ENCODE measurements at regions not wholly inside any gene's neighbourhood (a gene's known extent, or its start where the extent isn't known, plus 50 kb on each side); places are given as distances from the start of the nearest gene placed in this dataset.

GRCh38 chr7:114755856-114756255 lies 166.0 kb upstream of the MDFIC start:
- no peak for DNase-seq (ENCODE audit: low read depth in 3 of 3)

- no peak for DNase-seq (ENCODE audit: low read depth in 3 of 3)
These were observed 163.2 kb upstream of the MDFIC start for GRCh38 chr7:114758661-114759227.

- DNase-seq (ENCODE audit: low read depth in 3 of 3), result no peak
These were observed 162.4 kb upstream of the MDFIC start for GRCh38 chr7:114759347-114760062.

GRCh38 chr7:114760477-114760876 lies 161.4 kb upstream of the MDFIC start:
- no peak for DNase-seq (ENCODE audit: low read depth in 3 of 3)

- no peak for DNase-seq (ENCODE audit: low read depth in 3 of 3)
These were observed 159.9 kb upstream of the MDFIC start for GRCh38 chr7:114761973-114762372.

DNA sequence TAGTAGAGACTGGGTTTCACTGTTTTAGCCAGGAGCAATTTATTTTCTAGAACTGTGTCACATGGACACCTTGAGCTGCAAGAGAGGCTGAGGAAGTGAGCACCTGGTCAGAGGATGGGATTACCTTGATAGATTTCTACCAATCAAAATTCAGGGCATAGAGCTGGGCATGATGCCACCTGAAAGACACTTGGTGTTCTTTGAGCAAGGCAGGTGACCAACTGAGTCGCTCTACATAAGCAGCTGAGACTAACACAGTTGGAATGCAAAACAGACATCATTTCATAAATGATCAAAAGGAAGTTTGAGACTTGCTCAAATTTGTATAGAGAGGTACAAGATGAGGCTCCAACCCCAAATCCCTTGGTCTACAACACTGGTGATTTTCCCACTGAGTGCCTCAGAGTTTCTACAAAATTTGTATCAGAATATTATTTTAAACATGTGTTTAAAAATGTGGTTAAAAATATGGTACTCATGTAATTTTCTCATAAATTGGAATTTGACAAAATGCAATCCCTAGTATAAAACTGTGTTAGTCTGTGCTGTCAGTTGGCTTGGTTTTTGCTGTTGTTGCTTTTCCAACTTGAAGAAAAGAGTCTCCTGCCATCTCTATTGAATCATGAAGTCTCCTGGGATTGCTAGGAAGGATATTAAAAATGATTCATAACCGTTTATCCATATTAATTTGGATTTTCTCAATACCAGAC lies 156.4 kb upstream of the MDFIC start:
- DNase-seq (ENCODE audit: low read depth in 3 of 3), result no peak

DNA sequence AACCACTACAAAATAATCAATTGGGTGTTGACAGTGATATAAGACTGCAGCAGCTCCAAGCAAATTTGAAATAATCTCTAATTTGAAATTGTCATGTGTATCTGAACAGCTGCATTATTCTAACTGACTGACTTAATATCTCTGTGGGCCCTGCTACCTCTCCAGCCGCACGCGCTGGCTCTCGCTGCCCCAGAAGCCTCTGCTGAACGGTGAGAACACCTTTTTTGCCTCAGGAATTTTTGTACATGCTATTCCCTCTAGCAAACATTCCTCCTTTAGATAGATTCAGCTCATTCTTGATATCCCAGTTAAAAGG lies 155.9 kb upstream of the MDFIC start:
- no peak for DNase-seq (ENCODE audit: low read depth in 3 of 3)

GRCh38 chr7:114777288-114777687 lies 144.6 kb upstream of the MDFIC start:
- no peak for DNase-seq (ENCODE audit: low read depth in 3 of 3)

DNA sequence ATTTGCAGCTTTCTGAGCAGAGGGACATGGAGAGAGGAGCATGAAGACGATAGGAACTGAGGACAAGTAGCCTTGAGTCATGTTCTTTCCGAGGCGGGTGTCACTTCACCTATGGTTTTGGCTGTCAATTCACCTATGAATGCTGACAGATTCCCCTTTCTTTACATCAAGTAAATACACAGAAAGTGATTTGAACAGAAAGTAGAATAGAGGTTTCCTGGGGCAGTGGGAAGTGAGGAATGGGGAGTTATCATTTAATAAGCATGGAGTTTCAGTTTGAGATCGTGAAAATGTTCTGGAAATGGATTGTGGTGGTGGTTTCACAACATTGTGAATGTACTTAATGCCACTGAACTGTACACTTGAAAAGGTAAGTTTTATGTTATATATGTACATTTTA lies 138.4 kb upstream of the MDFIC start:
- no peak for DNase-seq (ENCODE audit: low read depth in 3 of 3)

GRCh38 chr7:114784177-114784576 lies 137.7 kb upstream of the MDFIC start:
- no peak for DNase-seq (ENCODE audit: low read depth in 3 of 3)

DNA sequence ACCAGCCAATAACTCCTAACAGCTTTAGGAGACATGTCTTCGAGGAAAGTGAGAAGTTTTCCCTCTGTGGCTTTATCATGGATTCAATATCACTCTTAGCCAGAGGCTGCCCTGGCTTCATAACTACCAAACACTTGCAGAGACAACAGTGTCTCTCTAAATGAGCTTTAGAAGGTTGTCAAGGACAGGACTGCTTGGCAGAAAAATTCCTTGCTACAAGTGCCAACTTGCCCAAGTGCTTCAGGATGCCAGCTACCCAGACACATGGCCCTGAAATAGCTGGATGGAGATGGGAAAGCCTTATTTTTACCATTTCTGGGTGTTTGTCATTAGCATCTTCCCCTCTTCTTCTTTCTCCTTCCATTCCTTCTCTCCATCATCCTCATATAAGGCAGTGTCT lies 137.1 kb upstream of the MDFIC start:
- no peak for DNase-seq (ENCODE audit: low read depth in 3 of 3)

DNA sequence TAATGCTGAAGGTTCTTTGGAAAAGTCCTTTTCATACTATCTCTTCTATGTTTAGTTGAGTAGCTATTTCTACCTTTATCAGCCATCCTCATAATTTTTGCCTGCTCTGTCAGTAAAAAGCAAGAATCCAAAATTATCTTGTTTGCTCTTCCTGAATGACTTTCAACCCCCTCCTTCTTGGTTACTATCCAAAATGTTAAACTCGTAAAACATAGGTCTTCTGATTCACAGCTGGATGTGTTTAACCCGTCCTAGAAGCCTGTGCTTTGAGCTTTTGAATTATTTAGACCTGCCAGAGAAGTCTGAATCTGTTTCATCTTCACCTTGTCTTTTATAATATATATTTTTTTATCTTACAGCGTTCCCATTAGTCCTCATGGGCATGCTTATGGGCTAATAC lies 136.4 kb upstream of the MDFIC start:
- no peak for DNase-seq (ENCODE audit: low read depth in 3 of 3)

DNA sequence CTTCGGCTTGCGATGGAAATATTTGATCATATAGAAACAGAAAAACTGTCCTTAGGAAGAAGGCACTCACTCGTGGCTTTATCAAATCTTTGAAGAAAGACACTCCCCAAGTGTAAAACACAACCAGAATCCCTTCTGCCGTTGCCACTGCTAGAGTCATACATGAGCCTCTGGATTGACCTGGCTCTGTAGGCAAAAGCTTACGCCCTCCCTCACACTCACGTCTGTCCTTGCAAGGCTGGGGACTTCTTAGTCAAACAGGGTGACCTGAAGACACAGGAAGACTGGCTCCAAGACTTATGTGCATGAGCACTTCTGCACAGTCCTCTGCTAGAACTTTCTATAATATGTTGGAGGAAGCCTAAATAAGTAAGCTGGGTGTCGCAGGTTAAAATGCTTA lies 135.4 kb upstream of the MDFIC start:
- DNase-seq (ENCODE audit: low read depth in 3 of 3), result no peak

- DNase-seq (ENCODE audit: low read depth in 3 of 3), result no peak
These were observed 134.3 kb upstream of the MDFIC start for GRCh38 chr7:114787556-114787955.

DNA sequence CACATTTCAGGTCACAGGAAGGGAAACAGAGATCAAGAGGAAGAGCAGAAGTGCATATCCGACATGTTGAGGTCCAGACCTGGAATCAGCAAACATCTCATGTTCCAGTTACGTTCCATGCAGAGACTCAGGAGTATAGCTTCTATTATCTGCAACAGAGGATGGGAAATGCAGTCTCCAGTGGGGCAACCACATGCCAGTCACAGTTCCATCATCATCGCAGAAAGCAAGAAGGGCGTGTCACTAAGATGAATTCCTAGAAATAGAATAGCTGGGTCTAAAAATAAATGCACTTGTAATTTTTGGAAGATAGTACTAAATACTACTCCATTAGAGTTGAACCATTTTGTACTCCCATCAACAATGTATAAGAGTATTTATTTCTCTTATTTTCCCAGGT lies 133.2 kb upstream of the MDFIC start:
- no peak for DNase-seq (ENCODE audit: low read depth in 3 of 3)

GRCh38 chr7:114789161-114789560 lies 132.7 kb upstream of the MDFIC start:
- no peak for DNase-seq (ENCODE audit: low read depth in 3 of 3)

GRCh38 chr7:114789871-114790311 lies 132.0 kb upstream of the MDFIC start:
- DNase-seq (ENCODE audit: low read depth in 3 of 3), result no peak

DNA sequence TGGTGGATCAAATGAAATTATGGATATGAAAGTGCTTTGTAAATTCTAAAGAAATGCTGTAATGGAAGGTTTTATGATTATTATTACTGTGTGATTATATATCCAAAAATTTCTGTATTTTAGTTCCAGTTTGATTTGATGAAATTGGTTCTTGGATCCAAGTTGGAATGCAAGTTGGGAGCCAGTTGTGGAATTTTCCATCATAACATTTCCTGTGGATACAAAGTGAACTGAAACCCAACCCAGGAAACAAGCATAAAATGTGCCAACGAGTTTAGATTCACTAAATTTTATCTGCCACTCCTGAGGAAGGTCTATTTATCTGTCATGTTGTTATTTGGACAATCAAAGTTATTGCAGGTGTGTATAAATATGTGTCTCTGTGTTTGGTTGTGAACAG lies 131.4 kb upstream of the MDFIC start:
- no peak for DNase-seq (ENCODE audit: low read depth in 3 of 3)

- DNase-seq (ENCODE audit: low read depth in 3 of 3), result no peak
These were observed 130.1 kb upstream of the MDFIC start for GRCh38 chr7:114791771-114792170.

DNA sequence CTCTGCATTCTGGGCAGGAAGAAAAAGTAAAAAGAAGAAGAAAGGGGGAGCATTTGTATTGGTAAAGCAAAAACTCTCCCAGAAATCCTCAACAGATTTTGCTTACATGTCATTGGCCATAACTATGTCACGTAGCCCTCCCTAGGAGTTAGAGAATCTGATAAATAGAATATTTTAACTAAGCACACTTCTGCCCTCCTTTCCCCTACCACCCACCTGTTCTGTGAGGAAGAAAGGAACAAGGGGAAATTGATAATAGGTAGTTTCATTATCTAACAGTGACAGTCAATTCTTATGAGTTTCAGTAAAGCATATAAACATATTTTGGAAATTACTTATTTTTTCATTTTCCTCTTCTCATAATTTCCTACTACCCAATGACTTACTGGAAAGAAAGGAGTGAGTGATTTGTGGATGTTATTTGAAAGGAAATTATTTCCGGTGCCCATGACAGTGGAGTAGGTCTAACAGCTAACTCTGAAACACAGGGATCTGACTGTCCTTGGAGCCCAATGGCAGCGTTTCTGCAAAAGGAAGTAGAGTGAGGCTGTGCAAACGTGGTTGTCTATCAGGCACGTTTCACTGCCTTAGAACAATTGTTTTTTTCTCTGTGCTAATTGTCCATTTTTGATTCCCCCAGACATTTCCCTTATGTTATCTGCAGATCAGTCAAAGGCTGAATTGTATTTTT lies 128.6 kb upstream of the MDFIC start:
- no peak for DNase-seq (ENCODE audit: low read depth in 3 of 3)

- no peak for DNase-seq (ENCODE audit: low read depth in 3 of 3)
These were observed 126.4 kb upstream of the MDFIC start for GRCh38 chr7:114795475-114795874.

GRCh38 chr7:114799628-114800028 lies 122.3 kb upstream of the MDFIC start:
- DNase-seq (ENCODE audit: low read depth in 3 of 3), result no peak

DNA sequence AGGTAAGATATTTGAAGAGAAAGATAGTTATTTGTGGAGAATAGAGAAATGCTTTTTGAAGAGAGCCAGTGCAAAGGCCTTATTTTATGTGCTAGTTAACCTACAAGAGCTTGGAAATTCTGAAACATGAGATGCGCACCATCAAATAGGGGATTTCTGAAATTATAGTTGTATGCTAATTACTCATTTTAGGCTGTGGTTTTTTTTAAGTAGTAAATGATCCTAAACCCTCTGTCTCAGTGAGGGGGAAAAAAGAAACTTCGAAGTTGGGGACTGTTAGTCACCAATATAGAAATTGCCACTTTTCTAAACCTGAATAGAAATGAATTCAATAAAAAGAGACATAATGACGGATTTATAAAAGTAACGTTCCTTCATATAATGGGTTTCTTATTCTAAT lies 119.3 kb upstream of the MDFIC start:
- no peak for DNase-seq (ENCODE audit: low read depth in 3 of 3)
